Activated CD4-positive, alpha-beta memory T cell treated with anti-CD3 and anti-CD28 coated beads, Interleukin-2, amount 10 ng/mL, durations not matched to agents 7 days and 5 days (primary cell): ENCODE measurements at regions not wholly inside any gene's neighbourhood (a gene's known extent, or its start where the extent isn't known, plus 50 kb on each side); places are given as distances from the start of the nearest gene placed in this dataset.

ENCODE experiments used
- CTCF ChIA-PET: fragments of 350-600 bp; sonication (Branson Sonifier 250); formaldehyde crosslinking; loops from one replicate; lab custom pipeline; 2021; ENCODE audit warnings: antibody characterized with exemption, inconsistent platforms; lab: Charles Lee
- POLR2A ChIA-PET: fragments of 350-600 bp; sonication (Branson Sonifier 250); formaldehyde crosslinking; loops from one replicate; lab custom pipeline; 2021; ENCODE audit warnings: antibody characterized with exemption; lab: Charles Lee
- DNase-seq: peaks from one replicate; pipeline ENCODE4 v3.0.0-alpha.2; 2020
- H3K27ac Mint-ChIP-seq: one replicate; pipeline ENCODE4 v1.8.0; 2021; ENCODE audit warnings: mild to moderate bottlenecking, mixed read lengths
- H3K27me3 Mint-ChIP-seq: one replicate; pipeline ENCODE4 v1.8.0; 2021; ENCODE audit warnings: mixed read lengths
- H3K36me3 Mint-ChIP-seq: one replicate; pipeline ENCODE4 v1.8.0; 2021; ENCODE audit warnings: low read depth, mixed read lengths
- H3K4me1 Mint-ChIP-seq: one replicate; pipeline ENCODE4 v1.8.0; 2021; ENCODE audit warnings: mixed read lengths
- H3K4me3 Mint-ChIP-seq: one replicate; pipeline ENCODE4 v1.8.0; 2021; ENCODE audit warnings: mild to moderate bottlenecking, mixed read lengths
- H3K9me3 Mint-ChIP-seq: one replicate; pipeline ENCODE4 v1.8.0; 2021; ENCODE audit warnings: mixed read lengths

GRCh38 chr10:78169214-78169613, 135.6 kb downstream of the RPS24 start:
- Mint-ChIP-seq H3K9me3 (peaks cover 1% of the 10 kb centered on the region), H3K36me3 (no peaks in the 10 kb centered on the region), H3K27ac (no peak overlapping the region), H3K4me1 (no peaks in the 10 kb centered on the region), H3K4me3 (no peak overlapping the region), H3K27me3 (peaks cover 5% of the 10 kb centered on the region)
- no peak for DNase-seq
- POLR2A ChIA-PET: no interaction called here
- CTCF ChIA-PET: no interaction called here

GRCh38 chr10:78170026-78170475, 136.4 kb downstream of the RPS24 start:
- CTCF ChIA-PET: no interaction called here
- H3K27ac Mint-ChIP-seq: no peak overlapping the region
- no peaks in the 10 kb centered on the region for H3K9me3 Mint-ChIP-seq
- no peaks in the 10 kb centered on the region for H3K4me1 Mint-ChIP-seq
- no peak for DNase-seq
- no peaks in the 10 kb centered on the region for H3K36me3 Mint-ChIP-seq
- POLR2A ChIA-PET: no interaction called here
- H3K4me3 Mint-ChIP-seq: no peak overlapping the region
- peaks cover 5% of the 10 kb centered on the region for H3K27me3 Mint-ChIP-seq

- Mint-ChIP-seq H3K9me3 (no peaks in the 10 kb centered on the region), H3K27ac (no peak overlapping the region), H3K4me3 (no peak overlapping the region), H3K27me3 (peaks cover 5% of the 10 kb centered on the region), H3K4me1 (no peaks in the 10 kb centered on the region), H3K36me3 (no peaks in the 10 kb centered on the region)
- no peak for DNase-seq
- CTCF ChIA-PET: no interaction called here
- POLR2A ChIA-PET: no interaction called here
Measured at GRCh38 chr10:78171633-78172400, 138.2 kb downstream of the RPS24 start.

GRCh38 chr10:78173360-78174015, 139.8 kb downstream of the RPS24 start:
- Mint-ChIP-seq H3K27me3 (peaks cover 5% of the 10 kb centered on the region), H3K4me3 (no peak overlapping the region), H3K9me3 (no peaks in the 10 kb centered on the region), H3K4me1 (no peaks in the 10 kb centered on the region), H3K36me3 (no peaks in the 10 kb centered on the region), H3K27ac (no peak overlapping the region)
- DNase-seq: no peak
- ChIA-PET POLR2A (no interaction called here), CTCF (interaction anchor here (0.6 kb wide), 1 partner anchor 15 kb away, joined by 4 read pairs; no protein-coding TSS in a partner anchor)

GRCh38 chr10:78175444-78176015, 141.9 kb downstream of the RPS24 start:
- CTCF ChIA-PET: no interaction called here
- Mint-ChIP-seq H3K4me3 (no peak overlapping the region), H3K4me1 (no peaks in the 10 kb centered on the region), H3K27ac (no peak overlapping the region), H3K9me3 (no peaks in the 10 kb centered on the region), H3K27me3 (peaks cover 5% of the 10 kb centered on the region), H3K36me3 (no peaks in the 10 kb centered on the region)
- no peak for DNase-seq
- POLR2A ChIA-PET: no interaction called here

- Mint-ChIP-seq H3K36me3 (no peaks in the 10 kb centered on the region), H3K4me3 (no peak overlapping the region), H3K27ac (no peak overlapping the region), H3K27me3 (peaks cover 5% of the 10 kb centered on the region), H3K4me1 (no peaks in the 10 kb centered on the region), H3K9me3 (no peaks in the 10 kb centered on the region)
- ChIA-PET POLR2A (no interaction called here), CTCF (no interaction called here)
- no peak for DNase-seq
Measured at GRCh38 chr10:78176320-78177317, 143.0 kb downstream of the RPS24 start.

- Mint-ChIP-seq H3K4me1 (no peaks in the 10 kb centered on the region), H3K27ac (no peak overlapping the region), H3K9me3 (no peaks in the 10 kb centered on the region), H3K36me3 (no peaks in the 10 kb centered on the region), H3K4me3 (no peak overlapping the region), H3K27me3 (peaks cover 5% of the 10 kb centered on the region)
- ChIA-PET POLR2A (no interaction called here), CTCF (no interaction called here)
- no peak for DNase-seq
Measured at GRCh38 chr10:78177491-78178185, 144.0 kb downstream of the RPS24 start.

- Mint-ChIP-seq H3K36me3 (no peaks in the 10 kb centered on the region), H3K27me3 (peaks cover 3% of the 10 kb centered on the region), H3K4me3 (no peak overlapping the region), H3K4me1 (no peaks in the 10 kb centered on the region), H3K9me3 (no peaks in the 10 kb centered on the region), H3K27ac (no peak overlapping the region)
- DNase-seq: no peak
- ChIA-PET POLR2A (no interaction called here), CTCF (no interaction called here)
Measured at GRCh38 chr10:78178397-78178796, 144.7 kb downstream of the RPS24 start.

- Mint-ChIP-seq H3K27ac (no peak overlapping the region), H3K4me3 (no peak overlapping the region), H3K36me3 (no peaks in the 10 kb centered on the region), H3K27me3 (peaks cover 3% of the 10 kb centered on the region), H3K9me3 (no peaks in the 10 kb centered on the region), H3K4me1 (no peaks in the 10 kb centered on the region)
- CTCF ChIA-PET: no interaction called here
- POLR2A ChIA-PET: no interaction called here
- no peak for DNase-seq
Measured at GRCh38 chr10:78178940-78179339, 145.3 kb downstream of the RPS24 start.

- Mint-ChIP-seq H3K27me3 (no peaks in the 10 kb centered on the region), H3K4me3 (no peak overlapping the region), H3K27ac (no peak overlapping the region), H3K36me3 (no peaks in the 10 kb centered on the region), H3K4me1 (no peaks in the 10 kb centered on the region), H3K9me3 (no peaks in the 10 kb centered on the region)
- no peak for DNase-seq
- POLR2A ChIA-PET: no interaction called here
- CTCF ChIA-PET: no interaction called here
Measured at GRCh38 chr10:78179886-78180705, 146.4 kb downstream of the RPS24 start.

GRCh38 chr10:78181381-78182055, 147.9 kb downstream of the RPS24 start:
- no peak for DNase-seq
- Mint-ChIP-seq H3K36me3 (no peaks in the 10 kb centered on the region), H3K4me3 (no peak overlapping the region), H3K27me3 (no peaks in the 10 kb centered on the region), H3K9me3 (no peaks in the 10 kb centered on the region), H3K4me1 (no peaks in the 10 kb centered on the region), H3K27ac (no peak overlapping the region)
- ChIA-PET POLR2A (no interaction called here), CTCF (no interaction called here)
